ENCODE measurements at regions not wholly inside any gene's neighbourhood (a gene's known extent, or its start where the extent isn't known, plus 50 kb on each side); places are given as distances from the start of the nearest gene placed in this dataset.

DNA sequence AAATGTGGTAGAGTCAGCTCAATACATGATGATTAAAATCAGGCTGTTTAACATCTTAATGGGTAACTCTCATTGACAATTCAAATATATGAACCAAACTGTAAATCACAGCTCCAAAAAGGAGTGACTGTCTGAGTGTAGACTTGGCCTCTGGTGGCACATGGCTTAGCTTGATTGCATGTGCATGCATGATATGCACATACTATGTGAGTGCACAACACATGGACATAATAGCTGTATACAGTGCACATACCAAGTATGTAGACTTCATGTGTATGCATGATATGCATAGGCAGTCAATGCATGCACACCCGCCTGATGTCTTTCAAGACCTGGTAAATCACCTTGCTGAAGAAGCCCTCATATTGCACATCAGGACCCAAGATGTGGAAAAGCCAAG is 252.0 kb upstream of the SOX11 start:
- no peak overlapping the region for H3K4me2 ChIP-seq (ENCODE audit: low read depth, low read length)
- H3K9ac ChIP-seq (ENCODE audit: insufficient read depth, low read depth, low read length) = no peak overlapping the region
- no peak overlapping the region for H2AFZ ChIP-seq (ENCODE audit: low read length)
- H3K79me2 ChIP-seq (ENCODE audit: insufficient read depth, low read length) = no peaks in the 10 kb centered on the region
- no peaks in the 10 kb centered on the region for H3K27me3 ChIP-seq (ENCODE audit: control insufficient read depth in 1 of 2, insufficient read depth in 2 of 2, low read length in 2 of 2)
- FAIRE-seq = no peak
- no peak for TF ChIP-seq NFIC (IDR thresholded peaks at IDR 0.05; ENCODE audit: low read length)
- TF ChIP-seq, protein P1, sequence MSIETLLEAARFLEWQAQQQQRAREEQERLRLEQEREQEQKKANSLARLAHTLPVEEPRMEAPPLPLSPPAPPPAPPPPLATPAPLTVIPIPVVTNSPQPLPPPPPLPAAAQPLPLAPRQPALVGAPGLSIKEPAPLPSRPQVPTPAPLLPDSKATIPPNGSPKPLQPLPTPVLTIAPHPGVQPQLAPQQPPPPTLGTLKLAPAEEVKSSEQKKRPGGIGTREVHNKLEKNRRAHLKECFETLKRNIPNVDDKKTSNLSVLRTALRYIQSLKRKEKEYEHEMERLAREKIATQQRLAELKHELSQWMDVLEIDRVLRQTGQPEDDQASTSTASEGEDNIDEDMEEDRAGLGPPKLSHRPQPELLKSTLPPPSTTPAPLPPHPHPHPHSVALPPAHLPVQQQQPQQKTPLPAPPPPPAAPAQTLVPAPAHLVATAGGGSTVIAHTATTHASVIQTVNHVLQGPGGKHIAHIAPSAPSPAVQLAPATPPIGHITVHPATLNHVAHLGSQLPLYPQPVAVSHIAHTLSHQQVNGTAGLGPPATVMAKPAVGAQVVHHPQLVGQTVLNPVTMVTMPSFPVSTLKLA (IDR thresholded peaks at IDR 0.05) = peak; percentile 98
- in situ Hi-C loops (cut with HindIII; ENCODE audit: extremely low pct_ligation_motif_present, low pct_unique_long_range_greater_than_20kb) = no loop called here
- no peaks in the 10 kb centered on the region for H3K9me3 ChIP-seq (ENCODE audit: low read length)
- H3K36me3 ChIP-seq (replicated peaks in 1 of 2; ENCODE audit: control insufficient read depth in 1 of 2, insufficient read depth in 2 of 2, low read length in 2 of 2) = no peaks in the 10 kb centered on the region
- POLR2A ChIA-PET = no interaction called here
- no peaks in the 10 kb centered on the region for H4K20me1 ChIP-seq (ENCODE audit: insufficient read depth, low read length)
- H3K27ac ChIP-seq (ENCODE audit: extremely low read length, insufficient read depth, low read length) = no peak overlapping the region
- intact Hi-C loops (cut with micrococcal nuclease; ENCODE audit: unreplicated experiment) = no loop called here
- no peak for DNase-seq (ENCODE audit: low spot score)
- no peaks in the 10 kb centered on the region for H3K4me1 ChIP-seq (ENCODE audit: insufficient read depth, low read length)
- no peak overlapping the region for H3K4me3 ChIP-seq (replicated peaks in 1 of 3; ENCODE audit: insufficient read depth in 1 of 3, low read depth in 2 of 3, low read length in 3 of 3)
- BruUV-seq (replicated peaks) = no TSS peak
- no peak for ATAC-seq
- CTCF ChIA-PET (ENCODE audit: low intra/inter-chr PET ratio, low total read pairs) = no interaction called here
- 14% methylated on average over 1 of the region's 1 CpG for WGBS (ENCODE audit: low lambda C conversion rate)

DNA sequence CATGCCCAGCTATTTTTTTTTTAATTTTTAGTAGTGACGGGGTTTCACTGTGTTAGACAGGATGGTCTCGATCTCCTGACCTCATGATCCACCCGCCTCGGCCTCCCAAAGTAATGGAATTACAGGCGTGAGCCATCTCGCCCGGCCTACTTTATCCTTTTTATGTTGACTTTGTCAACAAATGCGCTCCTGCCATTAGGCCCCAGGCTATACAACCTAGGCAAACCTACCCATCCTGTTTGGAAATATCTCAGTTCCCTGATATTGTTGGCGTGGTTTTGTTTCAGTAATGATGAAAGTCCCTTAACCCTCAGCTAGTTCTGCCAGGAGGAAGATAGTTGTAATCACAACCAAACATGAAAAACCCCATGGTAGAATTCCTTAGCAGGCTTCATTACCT is 249.4 kb upstream of the SOX11 start:
- Histone ChIP-seq H3K27ac (ENCODE audit: extremely low read length, insufficient read depth, low read length) (no peak overlapping the region), H3K4me3 (replicated peaks in 1 of 3; ENCODE audit: insufficient read depth in 1 of 3, low read depth in 2 of 3, low read length in 3 of 3) (no peak overlapping the region), H3K9me3 (ENCODE audit: low read length) (no peaks in the 10 kb centered on the region), H3K4me1 (ENCODE audit: insufficient read depth, low read length) (no peaks in the 10 kb centered on the region), H3K79me2 (ENCODE audit: insufficient read depth, low read length) (no peaks in the 10 kb centered on the region), H3K36me3 (replicated peaks in 1 of 2; ENCODE audit: control insufficient read depth in 1 of 2, insufficient read depth in 2 of 2, low read length in 2 of 2) (no peaks in the 10 kb centered on the region), H4K20me1 (ENCODE audit: insufficient read depth, low read length) (no peaks in the 10 kb centered on the region), H3K4me2 (ENCODE audit: low read depth, low read length) (no peak overlapping the region), H3K27me3 (ENCODE audit: control insufficient read depth in 1 of 2, insufficient read depth in 2 of 2, low read length in 2 of 2) (no peaks in the 10 kb centered on the region), H2AFZ (ENCODE audit: low read length) (no peak overlapping the region), H3K9ac (ENCODE audit: insufficient read depth, low read depth, low read length) (no peak overlapping the region)
- 20% methylated on average over 9 of the region's 9 CpGs for WGBS (ENCODE audit: low lambda C conversion rate)
- BruUV-seq (replicated peaks) = no TSS peak
- no peak for ATAC-seq
- FAIRE-seq = no peak
- no peak for DNase-seq (ENCODE audit: low spot score)
- intact Hi-C loops (cut with micrococcal nuclease; ENCODE audit: unreplicated experiment) (no loop called here), in situ Hi-C loops (cut with HindIII; ENCODE audit: extremely low pct_ligation_motif_present, low pct_unique_long_range_greater_than_20kb) (no loop called here)
- CTCF ChIA-PET (ENCODE audit: low intra/inter-chr PET ratio, low total read pairs) = no interaction called here
- POLR2A ChIA-PET = no interaction called here
- TF ChIP-seq, protein P2, sequence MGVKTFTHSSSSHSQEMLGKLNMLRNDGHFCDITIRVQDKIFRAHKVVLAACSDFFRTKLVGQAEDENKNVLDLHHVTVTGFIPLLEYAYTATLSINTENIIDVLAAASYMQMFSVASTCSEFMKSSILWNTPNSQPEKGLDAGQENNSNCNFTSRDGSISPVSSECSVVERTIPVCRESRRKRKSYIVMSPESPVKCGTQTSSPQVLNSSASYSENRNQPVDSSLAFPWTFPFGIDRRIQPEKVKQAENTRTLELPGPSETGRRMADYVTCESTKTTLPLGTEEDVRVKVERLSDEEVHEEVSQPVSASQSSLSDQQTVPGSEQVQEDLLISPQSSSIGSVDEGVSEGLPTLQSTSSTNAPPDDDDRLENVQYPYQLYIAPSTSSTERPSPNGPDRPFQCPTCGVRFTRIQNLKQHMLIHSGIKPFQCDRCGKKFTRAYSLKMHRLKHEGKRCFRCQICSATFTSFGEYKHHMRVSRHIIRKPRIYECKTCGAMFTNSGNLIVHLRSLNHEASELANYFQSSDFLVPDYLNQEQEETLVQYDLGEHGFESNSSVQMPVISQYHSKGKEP (CRISPR knock-in tag; IDR thresholded peaks at IDR 0.05) = no peak
- TF ChIP-seq ZNF543 (CRISPR knock-in tag; IDR thresholded peaks at IDR 0.05) = no peak
- TF ChIP-seq ZNF251 (CRISPR knock-in tag; IDR thresholded peaks at IDR 0.05) = no peak
- TF ChIP-seq, protein P3, sequence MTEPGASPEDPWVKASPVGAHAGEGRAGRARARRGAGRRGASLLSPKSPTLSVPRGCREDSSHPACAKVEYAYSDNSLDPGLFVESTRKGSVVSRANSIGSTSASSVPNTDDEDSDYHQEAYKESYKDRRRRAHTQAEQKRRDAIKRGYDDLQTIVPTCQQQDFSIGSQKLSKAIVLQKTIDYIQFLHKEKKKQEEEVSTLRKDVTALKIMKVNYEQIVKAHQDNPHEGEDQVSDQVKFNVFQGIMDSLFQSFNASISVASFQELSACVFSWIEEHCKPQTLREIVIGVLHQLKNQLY (CRISPR knock-in tag; IDR thresholded peaks at IDR 0.05) = no peak
- no peak for TF ChIP-seq CAMTA2 (CRISPR knock-in tag; IDR thresholded peaks at IDR 0.05; ENCODE audit: borderline replicate concordance)
- TF ChIP-seq, protein P4, sequence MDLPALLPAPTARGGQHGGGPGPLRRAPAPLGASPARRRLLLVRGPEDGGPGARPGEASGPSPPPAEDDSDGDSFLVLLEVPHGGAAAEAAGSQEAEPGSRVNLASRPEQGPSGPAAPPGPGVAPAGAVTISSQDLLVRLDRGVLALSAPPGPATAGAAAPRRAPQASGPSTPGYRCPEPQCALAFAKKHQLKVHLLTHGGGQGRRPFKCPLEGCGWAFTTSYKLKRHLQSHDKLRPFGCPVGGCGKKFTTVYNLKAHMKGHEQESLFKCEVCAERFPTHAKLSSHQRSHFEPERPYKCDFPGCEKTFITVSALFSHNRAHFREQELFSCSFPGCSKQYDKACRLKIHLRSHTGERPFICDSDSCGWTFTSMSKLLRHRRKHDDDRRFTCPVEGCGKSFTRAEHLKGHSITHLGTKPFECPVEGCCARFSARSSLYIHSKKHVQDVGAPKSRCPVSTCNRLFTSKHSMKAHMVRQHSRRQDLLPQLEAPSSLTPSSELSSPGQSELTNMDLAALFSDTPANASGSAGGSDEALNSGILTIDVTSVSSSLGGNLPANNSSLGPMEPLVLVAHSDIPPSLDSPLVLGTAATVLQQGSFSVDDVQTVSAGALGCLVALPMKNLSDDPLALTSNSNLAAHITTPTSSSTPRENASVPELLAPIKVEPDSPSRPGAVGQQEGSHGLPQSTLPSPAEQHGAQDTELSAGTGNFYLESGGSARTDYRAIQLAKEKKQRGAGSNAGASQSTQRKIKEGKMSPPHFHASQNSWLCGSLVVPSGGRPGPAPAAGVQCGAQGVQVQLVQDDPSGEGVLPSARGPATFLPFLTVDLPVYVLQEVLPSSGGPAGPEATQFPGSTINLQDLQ (CRISPR knock-in tag; IDR thresholded peaks at IDR 0.05) = no peak
